Ishikawa (cell line): ENCODE measurements at regions not wholly inside any gene's neighbourhood (a gene's known extent, or its start where the extent isn't known, plus 50 kb on each side); places are given as distances from the start of the nearest gene placed in this dataset.

Source experiments
- CEBPB ChIP-seq: IDR thresholded peaks from 2 replicates; pipeline ENCODE4 v1.6.1; 2012
- EGR1 ChIP-seq: IDR thresholded peaks from 2 replicates; pipeline ENCODE4 v1.6.1; 2012
- FOXM1 ChIP-seq: IDR thresholded peaks from 2 replicates; pipeline ENCODE4 v1.6.1; 2012; ENCODE audit warnings: low read depth, borderline replicate concordance
- NFIC ChIP-seq: IDR thresholded peaks from 2 replicates; pipeline ENCODE4 v1.6.1; 2012
- RAD21 ChIP-seq: IDR thresholded peaks from 2 replicates; pipeline ENCODE4 v1.6.1; 2012; ENCODE audit warnings: low read depth
- TAF1 ChIP-seq: IDR thresholded peaks from 2 replicates; pipeline ENCODE4 v1.6.1; 2012; ENCODE audit warnings: low read depth, mild to moderate bottlenecking
- ZBTB7A ChIP-seq: IDR thresholded peaks from 2 replicates; pipeline ENCODE4 v1.6.1; 2012; ENCODE audit warnings: low read depth
- TF ChIP-seq, protein P1 (sequence below): IDR thresholded peaks from 2 replicates; pipeline ENCODE4 v1.6.1; 2012; ENCODE audit warnings: low read depth, mild to moderate bottlenecking
- TF ChIP-seq, protein P2 (sequence below): IDR thresholded peaks from 2 replicates; pipeline ENCODE4 v1.6.1; 2012
- TF ChIP-seq, protein P3 (sequence below): IDR thresholded peaks from 2 replicates; pipeline ENCODE4 v1.6.1; 2012

DNA sequence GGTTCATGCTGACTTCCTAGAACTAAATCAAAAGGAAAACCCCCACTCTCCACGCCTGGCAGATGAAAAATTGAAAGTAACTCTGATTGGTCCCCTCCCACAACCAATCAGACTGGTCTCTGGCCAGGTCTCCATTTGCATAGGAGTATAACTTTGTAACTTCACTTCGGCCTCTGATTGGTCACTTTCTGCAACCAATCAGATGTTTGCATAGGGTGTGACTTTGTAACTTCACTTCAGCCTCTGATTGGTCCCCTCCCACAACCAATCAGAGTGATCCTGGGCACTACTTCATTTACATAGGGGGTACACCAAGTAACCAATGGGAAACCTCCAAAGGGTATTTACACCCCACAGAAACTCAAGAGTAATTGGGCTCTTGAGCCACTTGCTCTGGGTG is 306.6 kb upstream of the PFKP start:
- TF ChIP-seq RAD21 (no peak), FOXM1 (no peak), ZBTB7A (no peak), TAF1 (no peak), NFIC (no peak), EGR1 (no peak), CEBPB (no peak)
- TF ChIP-seq, protein P1, sequence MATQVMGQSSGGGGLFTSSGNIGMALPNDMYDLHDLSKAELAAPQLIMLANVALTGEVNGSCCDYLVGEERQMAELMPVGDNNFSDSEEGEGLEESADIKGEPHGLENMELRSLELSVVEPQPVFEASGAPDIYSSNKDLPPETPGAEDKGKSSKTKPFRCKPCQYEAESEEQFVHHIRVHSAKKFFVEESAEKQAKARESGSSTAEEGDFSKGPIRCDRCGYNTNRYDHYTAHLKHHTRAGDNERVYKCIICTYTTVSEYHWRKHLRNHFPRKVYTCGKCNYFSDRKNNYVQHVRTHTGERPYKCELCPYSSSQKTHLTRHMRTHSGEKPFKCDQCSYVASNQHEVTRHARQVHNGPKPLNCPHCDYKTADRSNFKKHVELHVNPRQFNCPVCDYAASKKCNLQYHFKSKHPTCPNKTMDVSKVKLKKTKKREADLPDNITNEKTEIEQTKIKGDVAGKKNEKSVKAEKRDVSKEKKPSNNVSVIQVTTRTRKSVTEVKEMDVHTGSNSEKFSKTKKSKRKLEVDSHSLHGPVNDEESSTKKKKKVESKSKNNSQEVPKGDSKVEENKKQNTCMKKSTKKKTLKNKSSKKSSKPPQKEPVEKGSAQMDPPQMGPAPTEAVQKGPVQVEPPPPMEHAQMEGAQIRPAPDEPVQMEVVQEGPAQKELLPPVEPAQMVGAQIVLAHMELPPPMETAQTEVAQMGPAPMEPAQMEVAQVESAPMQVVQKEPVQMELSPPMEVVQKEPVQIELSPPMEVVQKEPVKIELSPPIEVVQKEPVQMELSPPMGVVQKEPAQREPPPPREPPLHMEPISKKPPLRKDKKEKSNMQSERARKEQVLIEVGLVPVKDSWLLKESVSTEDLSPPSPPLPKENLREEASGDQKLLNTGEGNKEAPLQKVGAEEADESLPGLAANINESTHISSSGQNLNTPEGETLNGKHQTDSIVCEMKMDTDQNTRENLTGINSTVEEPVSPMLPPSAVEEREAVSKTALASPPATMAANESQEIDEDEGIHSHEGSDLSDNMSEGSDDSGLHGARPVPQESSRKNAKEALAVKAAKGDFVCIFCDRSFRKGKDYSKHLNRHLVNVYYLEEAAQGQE: no peak
- TF ChIP-seq, protein P2, sequence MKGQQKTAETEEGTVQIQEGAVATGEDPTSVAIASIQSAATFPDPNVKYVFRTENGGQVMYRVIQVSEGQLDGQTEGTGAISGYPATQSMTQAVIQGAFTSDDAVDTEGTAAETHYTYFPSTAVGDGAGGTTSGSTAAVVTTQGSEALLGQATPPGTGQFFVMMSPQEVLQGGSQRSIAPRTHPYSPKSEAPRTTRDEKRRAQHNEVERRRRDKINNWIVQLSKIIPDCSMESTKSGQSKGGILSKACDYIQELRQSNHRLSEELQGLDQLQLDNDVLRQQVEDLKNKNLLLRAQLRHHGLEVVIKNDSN: no peak
- TF ChIP-seq, protein P3, sequence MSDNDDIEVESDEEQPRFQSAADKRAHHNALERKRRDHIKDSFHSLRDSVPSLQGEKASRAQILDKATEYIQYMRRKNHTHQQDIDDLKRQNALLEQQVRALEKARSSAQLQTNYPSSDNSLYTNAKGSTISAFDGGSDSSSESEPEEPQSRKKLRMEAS: no peak
